ENCODE measurements at regions not wholly inside any gene's neighbourhood (a gene's known extent, or its start where the extent isn't known, plus 50 kb on each side); places are given as distances from the start of the nearest gene placed in this dataset.
"Not testable (repeated sequence)": the region's sequence is repeated elsewhere in the genome, so short reads cannot be mapped to it uniquely, and the experiment has no call there.

GRCh38 chr18:41870191-41870590 lies 84.8 kb upstream of the PIK3C3 start:
- H3K4me3 ChIP-seq (ENCODE audit: low read depth, low read length), result no peak overlapping the region
- TF ChIP-seq CTCF (IDR thresholded peaks at IDR 0.05; ENCODE audit: insufficient read depth, low read length, severe bottlenecking), result no peak
- DNase-seq (ENCODE audit: low read depth), result peak; percentile 81

GRCh38 chr18:41865796-41866195 lies 89.2 kb upstream of the PIK3C3 start:
- not testable (repeated sequence) for DNase-seq (ENCODE audit: low read depth); H3K36me3 ChIP-seq (ENCODE audit: control insufficient read depth, insufficient read depth, low read length); H3K27me3 ChIP-seq (ENCODE audit: control insufficient read depth, insufficient read depth, low read length); FAIRE-seq; H3K4me3 ChIP-seq (ENCODE audit: low read depth, low read length)

More at GRCh38 chr18:41870191-41870590, 84.8 kb upstream of the PIK3C3 start:
- no peak for FAIRE-seq
- H3K36me3 ChIP-seq (ENCODE audit: control insufficient read depth, insufficient read depth, low read length), result no peaks in the 10 kb centered on the region
- H3K27me3 ChIP-seq (ENCODE audit: control insufficient read depth, insufficient read depth, low read length), result no peaks in the 10 kb centered on the region

GRCh38 chr18:41864216-41864615 lies 90.8 kb upstream of the PIK3C3 start:
- FAIRE-seq, result no peak

GRCh38 chr18:41862921-41863320 lies 92.1 kb upstream of the PIK3C3 start:
- H3K36me3 ChIP-seq (ENCODE audit: control insufficient read depth, insufficient read depth, low read length), result no peaks in the 10 kb centered on the region
- FAIRE-seq, result no peak
- no peak for DNase-seq (ENCODE audit: low read depth)
- TF ChIP-seq CTCF (IDR thresholded peaks at IDR 0.05; ENCODE audit: insufficient read depth, low read length, severe bottlenecking), result no peak
- no peak overlapping the region for H3K4me3 ChIP-seq (ENCODE audit: low read depth, low read length)
- H3K27me3 ChIP-seq (ENCODE audit: control insufficient read depth, insufficient read depth, low read length), result no peaks in the 10 kb centered on the region

More at GRCh38 chr18:41864216-41864615, 90.8 kb upstream of the PIK3C3 start:
- Histone ChIP-seq H3K36me3 (ENCODE audit: control insufficient read depth, insufficient read depth, low read length) (no peaks in the 10 kb centered on the region), H3K27me3 (ENCODE audit: control insufficient read depth, insufficient read depth, low read length) (no peaks in the 10 kb centered on the region), H3K4me3 (ENCODE audit: low read depth, low read length) (no peak overlapping the region)
- DNase-seq (ENCODE audit: low read depth), result no peak
- TF ChIP-seq CTCF (IDR thresholded peaks at IDR 0.05; ENCODE audit: insufficient read depth, low read length, severe bottlenecking), result no peak

- FAIRE-seq (no peak), DNase-seq (ENCODE audit: low read depth) (no peak)
- no peak overlapping the region for H3K4me3 ChIP-seq (ENCODE audit: low read depth, low read length)
- H3K36me3 ChIP-seq (ENCODE audit: control insufficient read depth, insufficient read depth, low read length), result no peaks in the 10 kb centered on the region
- TF ChIP-seq CTCF (IDR thresholded peaks at IDR 0.05; ENCODE audit: insufficient read depth, low read length, severe bottlenecking), result no peak
- no peaks in the 10 kb centered on the region for H3K27me3 ChIP-seq (ENCODE audit: control insufficient read depth, insufficient read depth, low read length)
Measured at GRCh38 chr18:41860987-41861386, 94.0 kb upstream of the PIK3C3 start.

GRCh38 chr18:41858761-41859555 lies 96.1 kb upstream of the PIK3C3 start:
- no peaks in the 10 kb centered on the region for H3K36me3 ChIP-seq (ENCODE audit: control insufficient read depth, insufficient read depth, low read length)
- H3K4me3 ChIP-seq (ENCODE audit: low read depth, low read length), result no peak overlapping the region
- FAIRE-seq, result no peak
- DNase-seq (ENCODE audit: low read depth), result no peak
- no peaks in the 10 kb centered on the region for H3K27me3 ChIP-seq (ENCODE audit: control insufficient read depth, insufficient read depth, low read length)
- no peak for TF ChIP-seq CTCF (IDR thresholded peaks at IDR 0.05; ENCODE audit: insufficient read depth, low read length, severe bottlenecking)

Measured in bronchial epithelial cell (primary cell).